Spleen (tissue), 11 donors: ENCODE measurements at regions not wholly inside any gene's neighbourhood (a gene's known extent, or its start where the extent isn't known, plus 50 kb on each side); places are given as distances from the start of the nearest gene placed in this dataset.
A peak's percentile ranks its signal among the peaks of the same experiment; 100 is the strongest.

Experiments
- DNase-seq: peaks from one replicate; pipeline ENCODE4 v3.0.0-alpha.2; 2020
- H3K27ac ChIP-seq, 8 donors: fragments of 200-600 bp; sonication (generic) in 7 of 8; 1 replicate in 4 of 8; 2 replicates in 4 of 8; pipeline versions ENCODE4 v1.5.0 to v1.8.0; 2016 to 2021; ENCODE audit warnings: inconsistent platforms in 4 of 8, mild to moderate bottlenecking in 4 of 8, moderate library complexity in 1 of 8
- H3K27me3 ChIP-seq, 7 donors: fragments of 200-600 bp; sonication (generic) in 6 of 7; replicated peaks in 1 of 7; 1 replicate in 4 of 7; 2 replicates in 3 of 7; pipeline versions ENCODE4 v1.5.0 to v1.8.0; 2016 to 2021; ENCODE audit warnings: inconsistent platforms in 3 of 7, mild to moderate bottlenecking in 1 of 7
- H3K36me3 ChIP-seq, 6 donors: fragments of 200-600 bp; sonication (generic) in 5 of 6; 1 replicate in 4 of 6; 2 replicates in 2 of 6; pipeline versions ENCODE4 v1.5.0 to v1.8.0; 2016 to 2021; ENCODE audit warnings: inconsistent platforms in 2 of 6
- H3K4me1 ChIP-seq, 6 donors: fragments of 200-600 bp; sonication (generic) in 5 of 6; 1 replicate in 3 of 6; 2 replicates in 3 of 6; pipeline versions ENCODE4 v1.5.0 to v1.8.0; 2016 to 2021; ENCODE audit warnings: inconsistent platforms in 3 of 6
- H3K4me3 ChIP-seq, 8 donors: fragments of 200-600 bp; sonication (generic) in 7 of 8; 1 replicate in 4 of 8; 2 replicates in 4 of 8; pipeline versions ENCODE4 v1.5.0 to v1.8.0; 2016 to 2021; ENCODE audit warnings: inconsistent platforms in 4 of 8, mild to moderate bottlenecking in 4 of 8, moderate library complexity in 2 of 8
- H3K9me3 ChIP-seq, 8 donors: fragments of 200-600 bp; sonication (generic) in 7 of 8; 1 replicate in 4 of 8; 2 replicates in 4 of 8; pipeline versions ENCODE4 v1.5.0 to v1.8.0; 2016 to 2021; ENCODE audit warnings: inconsistent platforms in 4 of 8
- CTCF ChIP-seq, 11 experiments: fragments of 200-600 bp in 7 of 11; fragments of 450-650 bp in 4 of 11; sonication (generic) in 4 of 11; IDR thresholded peaks in 8 of 11; conservative IDR thresholded peaks in 3 of 11; 1 replicate in 7 of 11; 2 replicates in 4 of 11; pipeline versions ENCODE4 v1.4.0 to v1.8.0; 2016 to 2021; ENCODE audit warnings: antibody characterized with exemption in 11 of 11, inconsistent platforms in 4 of 11, mild to moderate bottlenecking in 1 of 11
- POLR2A ChIP-seq, 3 donors: fragments of 450-650 bp; IDR thresholded peaks; one replicate each; pipeline ENCODE4 v1.5.1; 2017; ENCODE audit warnings: antibody characterized with exemption in 3 of 3, mild to moderate bottlenecking in 1 of 3
- POLR2AphosphoS5 ChIP-seq, 3 donors: sonication (generic); formaldehyde crosslinking; IDR thresholded peaks; one replicate each; pipeline ENCODE4 v1.5.1; 2017; ENCODE audit warnings: antibody characterized with exemption in 3 of 3
- WGBS, 5 donors: extraction: QIAGEN DNeasy Blood & Tissue Kit in 3 of 5; methylation state at CpG; one replicate each; pipeline versions ENCODE4 v1.1.5 to v1.1.7; 2013 to 2018; 5-methylcytosine and 5-hydroxymethylcytosine counted together
- intact Hi-C: fragments of 100-400 bp; cut with DNase I; formaldehyde crosslinking; loops from one replicate; pipeline ENCODE4 v1.15.0; 2023; ENCODE audit warnings: low total_unique reads
- donor health status: healthy with polysubstance abuse.
- donor health status: DM: no; HTN: no; CAD: no; lungs with moderate emphysema.
- donor health status: DM: no; HTN: no; CAD: no.
- donor health status: Bipolar disorder and iron deficiency.
- donor health status: healthy.
- donor health status: DM: no; HTN: no; CAD: no.
- donor health status: DM: yes; HTN: yes; CAD: no.

GRCh38 chr17:17416400-17417360 lies 60.1 kb upstream of the MED9 start:
- Histone ChIP-seq H3K9me3 (no peaks in the 10 kb centered on the region), H3K36me3 (no peaks in the 10 kb centered on the region), H3K4me1 (peaks cover 0 to 18% (median 12%) of the 10 kb centered on the region in 6 donors), H3K27ac (peak overlapping the region in 7 of 8 donors; percentile 6 to 76 (median 63)), H3K4me3 (no peak overlapping the region), H3K27me3 (peaks cover 0 to 9% (median 0%) of the 10 kb centered on the region in 7 donors)
- WGBS, 5 donors, result 60 to 70% (median 68%) methylated on average over 16 of the region's 16 CpGs
- intact Hi-C loops, result no loop called here
- no peak for DNase-seq
- no peak for TF ChIP-seq CTCF (IDR thresholded peaks at IDR 0.05 in 8 of 11, conservative IDR thresholded peaks at IDR 0.05 in 3 of 11)
- TF ChIP-seq POLR2AphosphoS5 (IDR thresholded peaks at IDR 0.05), result peak in 1 of 3 donors; percentile 64

DNA sequence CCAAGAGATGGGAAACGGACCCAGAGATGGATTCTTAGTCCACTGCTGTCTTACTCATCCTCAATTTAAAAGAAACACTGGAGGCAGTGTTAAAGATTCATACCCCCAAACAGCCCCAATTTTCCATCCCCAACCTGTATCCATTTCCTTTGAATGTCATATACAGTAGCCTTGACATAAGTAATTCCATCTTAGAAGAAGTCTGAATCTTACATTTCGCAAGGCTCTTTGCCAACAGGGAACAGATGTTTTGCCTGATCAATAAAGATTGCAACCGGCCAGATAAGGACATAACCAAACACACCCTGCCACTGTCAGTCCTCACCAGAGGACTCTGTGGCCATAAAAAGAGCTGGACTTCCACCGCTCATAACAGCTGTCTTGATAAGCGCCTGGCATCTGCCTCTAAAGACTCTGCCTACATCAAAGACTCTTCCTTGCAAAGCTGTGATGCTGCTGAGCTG lies 59.0 kb upstream of the MED9 start:
- Histone ChIP-seq H3K27ac (peak overlapping the region in 2 of 8 donors; percentile 71 to 76), H3K36me3 (no peaks in the 10 kb centered on the region), H3K9me3 (no peaks in the 10 kb centered on the region), H3K4me3 (no peak overlapping the region), H3K27me3 (peaks cover 0 to 9% (median 0%) of the 10 kb centered on the region in 7 donors), H3K4me1 (peaks cover 0 to 18% (median 12%) of the 10 kb centered on the region in 6 donors)
- no peak for TF ChIP-seq POLR2AphosphoS5 (IDR thresholded peaks at IDR 0.05)
- TF ChIP-seq CTCF (IDR thresholded peaks at IDR 0.05 in 8 of 11, conservative IDR thresholded peaks at IDR 0.05 in 3 of 11), result no peak
- no peak for TF ChIP-seq POLR2A (IDR thresholded peaks at IDR 0.05)
- intact Hi-C loops, result no loop called here
- 88 to 94% (median 91%) methylated on average over 5 of the region's 5 CpGs for WGBS, 5 donors
- no peak for DNase-seq

DNA sequence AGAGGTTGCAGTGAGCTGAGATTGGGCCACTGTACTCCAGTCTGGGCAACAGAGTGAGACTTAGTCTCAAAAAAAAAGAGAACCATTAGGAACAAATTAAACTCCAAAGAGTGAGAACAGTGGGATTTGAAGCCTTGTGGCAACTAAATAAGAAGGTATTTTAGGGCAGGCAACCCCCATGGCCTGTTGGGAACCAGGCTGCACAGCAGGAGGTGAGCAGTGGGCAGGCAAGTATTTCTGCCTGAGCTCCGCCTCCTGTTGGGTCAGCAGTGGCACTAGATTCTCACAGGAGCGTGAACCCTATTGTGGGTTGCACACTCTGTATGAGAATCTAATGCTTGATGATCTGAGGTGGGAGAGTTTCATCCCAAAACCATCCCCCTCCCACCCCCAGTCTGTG lies 57.6 kb upstream of the MED9 start:
- intact Hi-C loops, result no loop called here
- no peak for DNase-seq
- 91 to 95% (median 93%) methylated on average over 2 of the region's 2 CpGs for WGBS, 5 donors

More for the DNA sequence above, 57.6 kb upstream of the MED9 start:
- no peak for TF ChIP-seq CTCF (IDR thresholded peaks at IDR 0.05 in 8 of 11, conservative IDR thresholded peaks at IDR 0.05 in 3 of 11)
- TF ChIP-seq POLR2A (IDR thresholded peaks at IDR 0.05), result no peak
- TF ChIP-seq POLR2AphosphoS5 (IDR thresholded peaks at IDR 0.05), result no peak
- Histone ChIP-seq H3K27ac (peak overlapping the region in 2 of 8 donors; percentile 74 to 80), H3K4me3 (no peak overlapping the region), H3K4me1 (peaks cover 0 to 18% (median 12%) of the 10 kb centered on the region in 6 donors), H3K9me3 (peaks cover 0 to 7% (median 1%) of the 10 kb centered on the region in 8 donors), H3K27me3 (peaks cover 0 to 7% (median 0%) of the 10 kb centered on the region in 7 donors), H3K36me3 (no peaks in the 10 kb centered on the region)
